Choroid plexus epithelial cell (primary cell): ENCODE measurements at regions not wholly inside any gene's neighbourhood (a gene's known extent, or its start where the extent isn't known, plus 50 kb on each side); places are given as distances from the start of the nearest gene placed in this dataset.
"Not testable (repeated sequence)": the region's sequence is repeated elsewhere in the genome, so short reads cannot be mapped to it uniquely, and the experiment has no call there.

Experiments
- DNase-seq: peaks from one replicate; pipeline ENCODE4 v3.0.0-alpha.2; 2010; ENCODE audit warnings: low read depth
- H3K4me3 ChIP-seq: 2 replicates; pipeline ENCODE4 v1.5.1; 2011; ENCODE audit warnings: low read depth, mild to moderate bottlenecking, control low read depth, low read length, moderate library complexity
- CTCF ChIP-seq: conservative IDR thresholded peaks from 2 replicates; pipeline ENCODE4 v1.5.1; 2011; ENCODE audit warnings: low read depth, mild to moderate bottlenecking, control low read depth, inconsistent platforms, low read length, moderate library complexity

DNA sequence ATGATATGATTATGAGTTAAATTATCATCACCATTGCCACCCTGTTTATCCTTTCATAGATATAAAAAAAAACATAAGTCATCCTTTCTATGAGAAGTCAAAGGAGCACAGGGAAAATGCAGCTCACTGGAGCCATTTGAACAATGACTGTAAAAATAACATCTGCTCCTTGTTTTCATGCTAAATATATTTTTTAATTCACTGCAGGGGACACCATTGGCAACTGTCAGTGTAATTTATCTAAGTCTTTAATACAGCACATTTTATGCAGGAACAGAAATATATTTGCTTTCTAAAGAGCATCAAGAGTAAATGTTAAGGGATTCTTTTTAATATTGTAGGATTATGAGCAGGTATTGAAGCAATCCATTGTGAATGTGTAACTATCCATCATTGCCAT is 371.3 kb downstream of the ZBBX start:
- no peak for DNase-seq

DNA sequence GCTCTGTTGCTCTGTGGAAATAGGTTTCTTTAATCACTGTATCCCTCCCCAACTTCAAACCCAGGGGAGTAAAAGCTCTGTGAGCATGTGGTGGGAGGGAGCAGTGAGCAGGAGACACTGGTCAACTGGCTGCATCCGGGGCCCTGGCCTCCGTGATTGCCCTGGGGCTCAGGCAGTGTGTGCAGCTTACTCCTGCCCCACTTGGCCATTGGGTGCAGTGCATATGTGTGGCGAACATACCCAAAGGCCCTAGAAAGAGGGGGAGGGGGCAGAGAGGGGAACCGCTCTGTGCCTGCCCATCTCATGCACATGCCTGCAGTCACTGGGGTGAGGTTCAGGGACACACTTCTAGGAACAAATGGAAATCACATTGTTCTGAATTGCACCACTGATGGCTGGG is 378.7 kb downstream of the ZBBX start:
- no peak for DNase-seq
- H3K4me3 ChIP-seq, result no peak overlapping the region
- TF ChIP-seq CTCF, result no peak

More for the DNA sequence above, 371.3 kb downstream of the ZBBX start:
- no peak for TF ChIP-seq CTCF
- H3K4me3 ChIP-seq, result no peak overlapping the region

GRCh38 chr3:166993015-166993630 is 387.0 kb downstream of the ZBBX start:
- no peak overlapping the region for H3K4me3 ChIP-seq
- TF ChIP-seq CTCF, result no peak
- no peak for DNase-seq

- TF ChIP-seq CTCF, result no peak
- no peak overlapping the region for H3K4me3 ChIP-seq
- DNase-seq, result no peak
These were observed 394.1 kb downstream of the ZBBX start for GRCh38 chr3:166986000-166986399.

GRCh38 chr3:166975796-166976195 is 404.3 kb downstream of the ZBBX start:
- not testable (repeated sequence) for DNase-seq, H3K4me3 ChIP-seq

DNA sequence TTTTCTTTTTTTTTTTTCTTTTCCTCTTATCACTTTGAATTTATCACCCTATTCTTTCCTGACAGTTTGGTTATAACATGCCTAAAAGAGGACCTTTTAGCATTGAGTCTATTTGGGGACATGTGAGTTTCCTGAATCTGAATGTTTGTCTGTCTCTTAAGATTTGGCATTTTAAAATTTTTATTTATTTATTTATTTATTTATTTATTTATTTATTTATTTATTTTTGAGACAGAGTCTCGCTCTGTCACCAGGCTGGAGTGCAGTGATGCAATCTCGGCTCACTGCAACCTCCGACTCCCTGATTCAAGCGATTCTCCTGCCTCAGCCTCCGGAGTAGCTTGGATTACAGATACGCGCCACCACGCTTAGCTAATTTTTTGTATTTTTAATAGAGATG is 412.4 kb downstream of the ZBBX start:
- H3K4me3 ChIP-seq, DNase-seq: not testable (repeated sequence)

- no peak for TF ChIP-seq CTCF
- no peak for DNase-seq
- H3K4me3 ChIP-seq, result no peak overlapping the region
These were observed 417.2 kb downstream of the ZBBX start for GRCh38 chr3:166962911-166963310.

DNA sequence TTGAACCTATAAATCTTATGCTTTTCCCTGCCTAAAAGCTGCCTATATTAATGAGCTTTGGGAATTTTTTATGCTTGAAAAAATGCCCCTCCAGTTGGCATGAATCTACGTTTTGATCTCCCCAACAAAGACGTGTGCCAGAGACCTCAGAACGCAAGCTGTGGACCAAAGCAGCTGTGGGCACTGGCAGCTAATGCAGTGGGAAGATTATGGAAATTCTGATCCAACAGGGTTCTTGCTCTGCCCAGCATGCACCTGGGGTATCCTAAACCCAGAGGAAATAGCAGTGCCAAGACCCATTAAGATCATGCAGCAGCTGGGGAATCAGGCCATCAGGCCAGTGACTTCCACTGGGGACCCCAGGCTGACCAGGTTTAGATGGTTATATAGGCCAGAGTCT is 423.0 kb downstream of the ZBBX start:
- no peak for DNase-seq
- H3K4me3 ChIP-seq, result no peak overlapping the region
- TF ChIP-seq CTCF, result no peak
